ENCODE measurements at regions not wholly inside any gene's neighbourhood (a gene's known extent, or its start where the extent isn't known, plus 50 kb on each side); places are given as distances from the start of the nearest gene placed in this dataset.

DNA sequence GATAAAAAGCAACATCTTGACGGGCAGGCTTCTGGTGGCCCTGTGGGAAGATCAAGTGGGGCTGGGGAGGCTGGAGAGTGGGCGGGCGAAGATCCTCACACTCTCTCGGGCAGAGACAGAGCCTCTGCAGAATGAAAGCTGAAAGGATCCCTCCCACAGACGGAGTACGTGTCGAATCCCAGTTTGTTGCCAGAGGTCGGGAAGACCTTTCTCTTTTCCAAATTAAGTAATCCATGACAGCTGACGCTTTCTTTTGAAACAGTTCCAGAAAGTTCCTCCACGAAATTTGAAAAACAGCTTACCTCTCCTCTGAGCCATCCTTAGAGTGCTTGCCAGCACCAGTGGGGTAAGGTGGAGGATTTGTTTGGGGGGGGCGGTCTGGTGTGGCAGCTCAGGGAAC is 155.6 kb upstream of the SMLR1 start:
- no peak for DNase-seq

- no peak for DNase-seq
Measured at GRCh38 chr6:130672153-130672552, 155.1 kb upstream of the SMLR1 start.

GRCh38 chr6:130674604-130675003 is 152.6 kb upstream of the SMLR1 start:
- DNase-seq: no peak

DNA sequence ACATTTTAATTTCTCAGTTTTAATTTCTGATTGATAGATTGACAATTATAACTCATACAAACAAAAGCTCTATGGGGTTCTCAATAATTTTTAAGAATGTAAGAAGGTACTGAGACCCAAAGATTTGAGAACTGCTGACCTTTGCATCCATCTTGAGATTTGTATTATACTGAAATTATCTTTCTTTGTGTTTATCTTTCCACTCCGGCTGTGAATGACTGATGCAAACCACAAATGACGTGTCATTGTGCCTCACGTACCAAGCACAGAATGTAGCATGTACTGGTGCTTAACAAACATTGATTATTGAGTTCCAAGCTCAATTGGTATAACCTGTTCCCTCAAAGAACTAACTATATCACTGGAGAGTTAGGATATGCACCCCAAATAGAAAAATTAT is 152.1 kb upstream of the SMLR1 start:
- no peak for DNase-seq

DNA sequence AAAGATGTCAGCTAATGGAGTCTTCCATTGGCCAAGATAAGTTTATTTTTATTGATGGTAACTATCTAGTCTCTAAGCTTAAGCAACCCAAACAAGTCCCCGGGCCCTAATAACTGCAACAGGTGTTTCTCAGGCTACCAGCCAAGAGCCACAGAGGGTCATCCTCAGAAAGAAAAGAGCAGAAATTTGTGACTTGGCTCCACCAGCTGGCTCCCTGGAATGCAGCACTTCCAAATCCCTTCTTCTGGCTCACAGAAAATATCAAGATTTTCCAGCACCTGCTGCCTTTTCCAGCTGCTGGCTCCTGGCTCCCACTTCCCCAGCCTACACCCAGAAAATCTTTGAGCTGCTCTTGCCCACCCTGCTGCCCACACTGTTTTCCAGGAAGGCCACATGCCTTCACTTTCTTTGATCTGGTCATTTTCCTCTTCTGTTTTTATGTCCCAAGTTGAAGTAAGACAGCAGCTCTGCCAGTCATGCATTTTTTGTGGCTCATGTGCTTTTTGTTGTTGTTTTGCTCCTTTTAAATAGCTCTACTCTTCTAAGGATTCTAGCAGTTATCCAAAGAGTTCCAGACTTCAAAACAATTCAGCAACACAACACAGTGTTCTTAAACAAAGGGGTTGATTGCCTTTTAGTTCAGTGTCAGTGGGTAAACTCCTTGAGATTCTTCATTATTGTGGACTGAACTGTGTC is 151.0 kb upstream of the SMLR1 start:
- no peak for DNase-seq

DNA sequence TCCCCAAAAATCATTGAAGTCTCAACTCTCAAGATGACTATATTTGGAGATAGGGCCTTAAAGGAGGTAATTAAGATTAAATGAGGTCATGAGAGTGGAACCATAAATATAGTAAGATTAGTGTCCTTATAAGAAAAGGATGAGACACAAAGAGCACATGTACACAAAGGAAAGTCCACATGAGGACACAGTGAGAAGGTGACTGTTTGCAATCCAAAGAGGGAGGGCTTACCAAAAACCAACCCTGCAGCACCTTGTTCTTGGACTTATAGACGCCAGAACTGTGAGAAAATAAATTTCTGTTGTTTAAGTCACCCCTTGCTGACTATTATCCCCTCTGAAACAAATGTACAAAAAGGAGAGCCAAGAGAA is 150.4 kb upstream of the SMLR1 start:
- no peak for DNase-seq

DNA sequence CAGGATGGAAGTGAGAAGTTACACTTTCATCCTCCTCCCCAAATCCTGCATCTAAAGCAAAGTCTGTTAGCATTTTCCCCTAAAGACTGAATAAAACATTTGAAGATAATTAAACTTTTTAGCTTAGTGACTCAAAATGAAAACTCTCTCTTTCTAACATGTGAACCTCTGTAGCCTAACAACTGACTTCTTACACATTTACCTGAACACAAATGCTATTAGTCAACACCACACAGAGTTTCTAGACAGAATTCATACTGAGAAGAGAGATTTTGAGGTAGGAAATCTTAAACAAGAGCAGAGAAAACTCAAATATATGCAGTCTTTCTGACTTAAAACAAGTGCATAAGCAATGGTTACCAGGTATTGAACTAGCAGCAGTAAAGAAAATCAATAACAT is 149.9 kb upstream of the SMLR1 start:
- no peak for DNase-seq

DNA sequence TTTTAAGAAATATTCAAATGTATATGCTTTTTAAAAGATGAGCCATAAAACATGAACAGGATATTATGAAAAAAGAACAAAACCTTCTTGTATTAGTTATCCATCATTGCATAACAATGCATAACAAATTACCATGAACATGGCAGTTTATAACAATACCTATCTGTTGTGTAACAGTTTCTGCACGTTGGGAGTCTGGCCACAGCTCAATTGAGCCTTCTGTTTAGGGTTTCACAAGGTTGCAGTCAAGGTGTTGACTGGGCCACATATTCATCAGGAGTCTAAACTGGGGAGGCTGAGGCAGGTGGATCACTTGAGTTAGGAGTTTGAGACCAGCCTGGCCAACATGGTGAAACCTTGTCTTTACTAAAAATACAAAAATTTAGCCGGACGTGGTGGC is 149.4 kb upstream of the SMLR1 start:
- DNase-seq: no peak

DNA sequence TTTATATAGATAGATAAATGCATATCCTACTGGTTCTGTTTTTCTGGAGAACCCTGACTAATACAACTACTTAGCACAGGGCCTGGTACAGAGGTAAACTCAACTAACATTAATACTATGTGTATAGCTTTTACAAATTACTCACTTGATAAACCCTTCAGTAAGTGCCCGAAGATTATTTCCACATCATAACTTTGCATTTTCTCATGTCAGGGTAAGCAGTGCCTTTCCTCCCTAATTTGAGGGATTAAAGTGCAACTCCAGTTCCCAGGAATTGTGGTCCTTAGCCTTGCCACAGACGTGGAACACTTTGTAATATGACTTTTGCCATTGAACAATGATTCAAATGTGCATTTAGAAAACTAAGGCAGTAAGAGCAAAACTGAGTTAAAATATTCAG is 147.5 kb upstream of the SMLR1 start:
- DNase-seq: no peak

DNA sequence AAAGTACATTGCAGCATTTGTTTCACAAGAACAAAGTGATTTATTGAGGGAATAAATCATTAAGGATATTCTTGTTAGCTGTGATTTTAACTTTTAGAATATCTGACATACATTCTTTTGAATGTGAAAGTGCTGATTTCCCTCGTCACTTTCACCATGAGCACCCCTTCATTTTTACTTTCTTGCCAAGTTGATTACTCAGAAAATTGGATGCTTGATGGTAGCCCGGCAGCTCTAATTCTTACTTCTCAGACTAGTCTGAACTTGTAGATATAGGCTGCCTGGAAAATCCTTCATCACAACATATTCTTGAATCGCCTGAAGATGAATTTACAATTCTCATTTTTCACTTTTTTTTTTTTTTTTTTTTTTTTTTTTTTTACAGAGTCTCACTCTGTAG is 147.1 kb upstream of the SMLR1 start:
- DNase-seq: no peak

DNA sequence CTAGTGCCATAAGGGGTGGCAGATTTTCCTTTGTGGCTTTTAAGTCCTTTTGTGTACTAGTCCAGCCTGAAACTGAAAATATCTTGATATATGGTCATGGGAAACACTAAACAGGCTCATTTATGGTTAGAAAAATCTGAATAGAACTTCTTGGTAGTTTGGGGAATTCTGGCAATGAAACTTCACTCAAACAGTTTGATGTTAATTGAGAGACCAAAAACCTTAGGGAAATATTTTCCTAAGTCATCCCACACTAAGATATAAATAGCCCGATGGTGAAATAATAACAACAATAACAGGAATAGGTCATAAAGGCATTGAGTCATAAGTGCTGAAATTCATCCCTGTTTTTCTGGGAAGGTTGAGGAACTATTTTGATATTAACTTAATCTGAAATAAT is 146.2 kb upstream of the SMLR1 start:
- DNase-seq: no peak

DNA sequence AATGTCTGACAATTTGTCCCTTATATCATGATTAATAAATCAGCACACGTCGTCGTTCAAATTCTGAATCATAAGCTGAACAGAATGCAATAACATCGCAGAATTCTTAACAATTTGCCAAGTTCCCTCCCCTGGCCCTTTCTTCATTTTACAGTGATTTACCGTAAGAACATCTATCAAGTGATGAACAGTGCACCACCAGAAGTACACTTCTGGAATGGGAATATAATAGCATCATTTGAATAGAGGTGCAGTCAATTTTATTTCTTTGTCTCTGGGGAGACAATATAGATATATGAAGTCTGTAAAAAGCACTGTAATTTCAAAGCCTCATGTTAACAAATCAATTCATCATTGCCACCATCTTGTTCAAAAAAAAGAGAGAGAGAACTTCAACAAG is 145.1 kb upstream of the SMLR1 start:
- DNase-seq: no peak

DNA sequence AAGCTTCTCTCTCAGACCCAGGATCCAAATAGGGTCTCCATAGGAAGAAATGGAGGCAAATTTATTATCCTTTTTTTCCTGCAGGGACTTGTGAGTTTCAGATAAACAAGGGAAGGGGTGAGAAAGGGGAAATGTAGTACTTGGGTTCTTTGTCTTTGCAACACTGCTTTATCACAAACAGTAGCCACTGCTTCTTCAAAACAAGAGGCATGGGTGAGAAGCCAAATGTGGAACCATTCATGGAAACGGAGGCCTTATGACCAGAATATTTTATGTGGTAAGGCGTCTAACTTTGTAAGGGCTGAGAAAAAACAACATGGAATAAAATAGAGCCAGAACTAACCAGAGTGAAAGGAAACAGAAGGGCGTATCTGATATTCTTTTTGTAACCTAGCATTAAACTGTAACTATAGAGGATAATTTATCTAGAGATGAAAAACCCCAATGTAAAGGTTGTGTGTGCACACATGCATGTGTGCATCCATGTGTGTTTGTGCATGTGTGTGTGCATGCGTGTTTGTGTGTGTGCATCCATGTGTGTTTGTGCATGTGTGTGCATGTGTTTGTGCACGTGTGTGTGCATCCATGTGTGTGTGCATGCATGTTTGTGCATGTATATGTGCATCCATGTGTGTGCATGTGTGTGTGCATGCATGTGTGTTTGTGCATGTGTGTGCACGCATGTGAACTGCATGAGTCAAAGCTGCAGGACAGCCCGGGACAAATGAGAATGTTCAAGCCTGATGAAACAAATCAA is 143.3 kb upstream of the SMLR1 start:
- DNase-seq: no peak

GRCh38 chr6:130692659-130693058 is 134.5 kb upstream of the SMLR1 start:
- no peak for DNase-seq

DNA sequence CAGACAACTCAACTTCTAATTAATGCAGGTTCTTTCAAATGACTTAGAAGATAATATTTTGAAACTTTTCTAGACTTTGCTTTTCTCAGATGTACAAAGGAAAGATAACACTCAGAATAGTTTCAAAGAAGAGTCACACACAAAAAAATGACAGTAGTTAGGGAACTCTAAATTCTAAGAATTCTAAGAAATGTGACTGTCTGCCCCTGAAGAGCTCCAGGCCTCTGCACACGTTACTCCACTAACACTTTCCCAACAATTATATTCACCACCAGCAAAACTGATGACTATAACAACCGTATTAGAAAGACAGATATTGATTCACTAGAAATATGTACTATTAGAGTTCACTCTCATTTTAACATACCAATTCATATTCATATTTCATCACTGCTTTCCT is 133.3 kb upstream of the SMLR1 start:
- DNase-seq: no peak

DNA sequence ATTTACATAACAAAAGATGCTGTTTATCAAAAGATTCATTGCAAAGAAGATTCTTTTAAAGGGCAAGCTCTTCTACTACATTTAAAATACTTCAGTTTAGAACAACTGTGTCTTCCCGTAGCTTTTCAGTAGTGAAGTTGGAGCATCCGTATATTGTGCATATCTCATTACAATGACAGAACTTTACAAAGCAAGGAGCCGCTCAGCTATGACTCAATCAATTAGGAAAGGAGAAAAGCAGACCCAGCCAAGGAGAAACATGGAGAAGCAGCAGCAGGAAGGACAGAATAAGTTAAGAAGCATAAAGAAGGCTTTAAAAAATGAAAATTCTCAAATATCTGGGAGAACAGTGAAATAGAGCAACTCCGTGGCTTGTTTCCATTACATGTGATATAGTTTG is 132.6 kb upstream of the SMLR1 start:
- DNase-seq: no peak

GRCh38 chr6:130696806-130697205 is 130.4 kb upstream of the SMLR1 start:
- DNase-seq: no peak

- no peak for DNase-seq
Measured at GRCh38 chr6:130697271-130697994, 129.8 kb upstream of the SMLR1 start.

- peak in 14 of 56 donors; percentile 0 to 50 (median 14) for DNase-seq
Measured at GRCh38 chr6:130697995-130698535, 129.1 kb upstream of the SMLR1 start.

- no peak for DNase-seq
Measured at GRCh38 chr6:130699742-130700141, 127.5 kb upstream of the SMLR1 start.

DNA sequence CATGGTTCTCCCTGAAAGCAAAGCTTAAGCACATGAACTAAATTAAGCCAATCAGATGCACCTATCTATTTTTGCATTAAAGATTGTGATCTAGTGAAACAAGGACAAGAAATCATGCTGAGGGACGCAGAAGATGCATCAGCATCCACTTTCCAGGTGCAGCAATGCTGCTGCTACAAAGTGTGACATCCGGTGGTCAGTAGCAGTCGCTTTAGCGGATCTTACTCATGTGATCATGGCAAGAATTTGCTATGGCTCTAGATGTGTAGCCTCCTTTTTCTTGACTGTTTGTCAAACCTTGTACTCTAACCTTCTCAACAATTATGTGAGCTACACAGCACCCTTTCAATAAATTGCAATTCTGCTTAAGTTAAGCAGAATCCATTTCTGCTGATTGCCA is 126.8 kb upstream of the SMLR1 start:
- no peak for DNase-seq

DNA sequence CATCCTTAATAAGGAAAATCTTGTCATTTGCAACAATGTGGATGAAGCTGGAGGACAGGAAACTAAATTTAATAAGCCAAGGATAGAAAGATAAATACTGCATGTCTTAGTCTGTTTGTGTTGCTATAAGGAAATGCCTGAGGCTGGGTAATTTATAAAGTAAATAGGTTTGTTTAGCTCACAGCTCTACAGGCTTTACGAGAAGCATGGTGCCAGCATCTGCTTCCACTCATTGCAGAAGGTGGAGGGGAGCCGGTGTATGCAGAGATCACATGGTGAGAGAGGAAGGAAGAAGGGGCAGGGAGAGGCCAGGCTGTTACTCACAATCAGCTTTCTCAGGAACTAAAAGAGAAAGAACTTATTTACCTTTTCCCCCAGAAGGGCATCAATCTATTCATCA is 118.9 kb upstream of the SMLR1 start:
- DNase-seq: no peak

Measured in nucleus accumbens (tissue), 56 donors.